NCI-H1105 (cell line): ENCODE measurements at regions not wholly inside any gene's neighbourhood (a gene's known extent, or its start where the extent isn't known, plus 50 kb on each side); places are given as distances from the start of the nearest gene placed in this dataset.

Source experiments
- DNase-seq: peaks from one replicate; lab custom pipeline; 2025; lab: John Stamatoyannopoulos, UW

- DNase-seq = no peak
These were observed 193.3 kb upstream of the CSF3R start for GRCh38 chr1:36675931-36676562.

GRCh38 chr1:36675106-36675505, 192.4 kb upstream of the CSF3R start:
- DNase-seq = no peak

GRCh38 chr1:36673202-36673601, 190.5 kb upstream of the CSF3R start:
- DNase-seq = no peak

GRCh38 chr1:36669262-36669661, 186.5 kb upstream of the CSF3R start:
- no peak for DNase-seq

GRCh38 chr1:36667836-36668235, 185.1 kb upstream of the CSF3R start:
- DNase-seq = no peak

- no peak for DNase-seq
These were observed 184.5 kb upstream of the CSF3R start for GRCh38 chr1:36667256-36667655.

GRCh38 chr1:36665478-36666080, 182.9 kb upstream of the CSF3R start:
- DNase-seq = no peak

- no peak for DNase-seq
These were observed 182.0 kb upstream of the CSF3R start for GRCh38 chr1:36664571-36665287.

GRCh38 chr1:36663772-36664430, 181.2 kb upstream of the CSF3R start:
- DNase-seq = no peak

- no peak for DNase-seq
These were observed 176.1 kb upstream of the CSF3R start for GRCh38 chr1:36658838-36659237.

GRCh38 chr1:36657826-36658225, 175.1 kb upstream of the CSF3R start:
- no peak for DNase-seq

- DNase-seq = no peak
These were observed 174.1 kb upstream of the CSF3R start for GRCh38 chr1:36656838-36657237.

GRCh38 chr1:36656271-36656670, 173.6 kb upstream of the CSF3R start:
- DNase-seq = no peak

GRCh38 chr1:36654586-36654985, 171.9 kb upstream of the CSF3R start:
- no peak for DNase-seq

- DNase-seq = no peak
These were observed 171.1 kb upstream of the CSF3R start for GRCh38 chr1:36653850-36654249.

- DNase-seq = no peak
These were observed 169.9 kb upstream of the CSF3R start for GRCh38 chr1:36652586-36652985.

- DNase-seq = no peak
These were observed 169.3 kb upstream of the CSF3R start for GRCh38 chr1:36652011-36652410.

- DNase-seq = no peak
These were observed 168.6 kb upstream of the CSF3R start for GRCh38 chr1:36651176-36651910.

GRCh38 chr1:36650200-36651065, 167.7 kb upstream of the CSF3R start:
- peak; percentile 54 for DNase-seq

GRCh38 chr1:36645867-36646266, 163.2 kb upstream of the CSF3R start:
- no peak for DNase-seq

- DNase-seq = no peak
These were observed 161.8 kb upstream of the CSF3R start for GRCh38 chr1:36644556-36644955.
